Lung (tissue), 11 donors: ENCODE measurements at regions not wholly inside any gene's neighbourhood (a gene's known extent, or its start where the extent isn't known, plus 50 kb on each side); places are given as distances from the start of the nearest gene placed in this dataset.
"Not testable (repeated sequence)": the region's sequence is repeated elsewhere in the genome, so short reads cannot be mapped to it uniquely, and the experiment has no call there.

ENCODE experiments used
- ATAC-seq: fragments of 200-7000 bp; cut with Tn5 transposase; one replicate; pipeline ENCODE4 v1.9.1; 2020; ENCODE audit warnings: moderate number of reproducible peaks; ENCODE audit not compliant: insufficient read depth, low FRiP score
- DNase-seq, 3 donors: peaks; one replicate each; pipeline ENCODE4 v3.0.0-alpha.2; 2013 to 2017
- H3K27ac ChIP-seq, 2 donors: one replicate each; pipeline ENCODE4 v1.5.1; 2013; ENCODE audit warnings: mild to moderate bottlenecking in 2 of 2, moderate library complexity in 2 of 2, control low read depth in 1 of 2, inconsistent platforms in 1 of 2, low read depth in 1 of 2, low read length in 1 of 2
- H3K27me3 ChIP-seq, 3 donors: one replicate each; pipeline ENCODE4 v1.5.1; 2013; ENCODE audit warnings: low read length in 2 of 3; ENCODE audit not compliant: control insufficient read depth in 3 of 3, insufficient read depth in 3 of 3
- H3K36me3 ChIP-seq, 4 donors: one replicate each; pipeline ENCODE4 v1.5.1; 2013; ENCODE audit warnings: low read length in 4 of 4, mild to moderate bottlenecking in 1 of 4, moderate library complexity in 1 of 4; ENCODE audit not compliant: control insufficient read depth in 4 of 4, insufficient read depth in 4 of 4
- H3K4me1 ChIP-seq, 5 donors: one replicate each; pipeline ENCODE4 v1.5.1; 2013; ENCODE audit warnings: low read length in 5 of 5, mild to moderate bottlenecking in 2 of 5, moderate library complexity in 1 of 5; ENCODE audit not compliant: control insufficient read depth in 5 of 5, insufficient read depth in 5 of 5
- H3K4me3 ChIP-seq: one replicate; pipeline ENCODE4 v1.5.1; 2013; ENCODE audit warnings: mild to moderate bottlenecking, control low read depth, moderate library complexity
- H3K9ac ChIP-seq, 2 donors: one replicate each; pipeline ENCODE4 v1.5.1; 2013; ENCODE audit warnings: low read length in 2 of 2, control low read depth in 1 of 2; ENCODE audit not compliant: insufficient read depth in 1 of 2
- H3K9me3 ChIP-seq, 4 donors: one replicate each; pipeline ENCODE4 v1.5.1; 2013; ENCODE audit warnings: low read length in 3 of 4, mild to moderate bottlenecking in 1 of 4, moderate library complexity in 1 of 4; ENCODE audit not compliant: control insufficient read depth in 4 of 4, insufficient read depth in 3 of 4
- CTCF ChIP-seq: IDR thresholded peaks from 2 replicates; pipeline ENCODE4 v1.5.1; 2012; ENCODE audit warnings: mild to moderate bottlenecking; ENCODE audit errors: control extremely low read depth, extremely low read depth
- WGBS, 2 donors: extraction: QIAGEN DNeasy Blood & Tissue Kit; methylation state at CpG; one replicate each; pipeline ENCODE4 v1.1.7; 2013; 5-methylcytosine and 5-hydroxymethylcytosine counted together
- donor health status: control.
- donor health status: control.
- donor health status: Bipolar disorder and iron deficiency.
- donor health status: healthy.
- donor health status: DM: yes; HTN: yes; CAD: no.

GRCh38 chr4:83195269-83195668 is 80.7 kb upstream of the PLAC8 start:
- no peak overlapping the region for H3K27ac ChIP-seq
- no peak for ATAC-seq
- no peaks in the 10 kb centered on the region for H3K36me3 ChIP-seq
- no peak for TF ChIP-seq CTCF
- H3K4me3 ChIP-seq, result no peak overlapping the region
- DNase-seq, result no peak
- H3K27me3 ChIP-seq, result no peaks in the 10 kb centered on the region
- WGBS, 2 donors, result 99 to 100% methylated on average over 3 of the region's 3 CpGs
- peaks cover 0 to 2% (median 0%) of the 10 kb centered on the region in 4 donors for H3K9me3 ChIP-seq
- no peaks in the 10 kb centered on the region for H3K4me1 ChIP-seq
- no peak overlapping the region for H3K9ac ChIP-seq

- not testable (repeated sequence) for H3K4me3 ChIP-seq, H3K27ac ChIP-seq, H3K9me3 ChIP-seq, DNase-seq, H3K4me1 ChIP-seq, H3K27me3 ChIP-seq, ATAC-seq, H3K36me3 ChIP-seq, H3K9ac ChIP-seq
- 44 to 58% methylated on average over 7 of the region's 7 CpGs for WGBS, 2 donors
Measured at GRCh38 chr4:83194588-83194987, 80.1 kb upstream of the PLAC8 start.

- ATAC-seq, result no peak
Measured at GRCh38 chr4:83192634-83193033, 78.1 kb upstream of the PLAC8 start.

GRCh38 chr4:83191026-83191425 is 76.5 kb upstream of the PLAC8 start:
- H3K4me3 ChIP-seq, result no peak overlapping the region
- DNase-seq (no peak), ATAC-seq (no peak)
- H3K27me3 ChIP-seq, result no peaks in the 10 kb centered on the region
- no peak overlapping the region for H3K9ac ChIP-seq
- WGBS, 2 donors, result 88 to 90% methylated on average over 2 of the region's 2 CpGs
- TF ChIP-seq CTCF, result no peak
- H3K9me3 ChIP-seq, result no peaks in the 10 kb centered on the region
- no peak overlapping the region for H3K27ac ChIP-seq
- H3K4me1 ChIP-seq, result no peaks in the 10 kb centered on the region
- H3K36me3 ChIP-seq, result no peaks in the 10 kb centered on the region

More at GRCh38 chr4:83192634-83193033, 78.1 kb upstream of the PLAC8 start:
- Histone ChIP-seq H3K36me3 (no peaks in the 10 kb centered on the region), H3K9ac (no peak overlapping the region), H3K9me3 (peaks cover 0 to 2% (median 0%) of the 10 kb centered on the region in 4 donors), H3K27me3 (no peaks in the 10 kb centered on the region), H3K4me3 (no peak overlapping the region), H3K27ac (no peak overlapping the region), H3K4me1 (no peaks in the 10 kb centered on the region)
- no peak for TF ChIP-seq CTCF
- 93 to 95% methylated on average over 6 of the region's 6 CpGs for WGBS, 2 donors
- DNase-seq, result no peak
